ENCODE measurements at regions not wholly inside any gene's neighbourhood (a gene's known extent, or its start where the extent isn't known, plus 50 kb on each side); places are given as distances from the start of the nearest gene placed in this dataset.

- no peak overlapping the region for H3K27ac ChIP-seq
- TF ChIP-seq, protein P1, sequence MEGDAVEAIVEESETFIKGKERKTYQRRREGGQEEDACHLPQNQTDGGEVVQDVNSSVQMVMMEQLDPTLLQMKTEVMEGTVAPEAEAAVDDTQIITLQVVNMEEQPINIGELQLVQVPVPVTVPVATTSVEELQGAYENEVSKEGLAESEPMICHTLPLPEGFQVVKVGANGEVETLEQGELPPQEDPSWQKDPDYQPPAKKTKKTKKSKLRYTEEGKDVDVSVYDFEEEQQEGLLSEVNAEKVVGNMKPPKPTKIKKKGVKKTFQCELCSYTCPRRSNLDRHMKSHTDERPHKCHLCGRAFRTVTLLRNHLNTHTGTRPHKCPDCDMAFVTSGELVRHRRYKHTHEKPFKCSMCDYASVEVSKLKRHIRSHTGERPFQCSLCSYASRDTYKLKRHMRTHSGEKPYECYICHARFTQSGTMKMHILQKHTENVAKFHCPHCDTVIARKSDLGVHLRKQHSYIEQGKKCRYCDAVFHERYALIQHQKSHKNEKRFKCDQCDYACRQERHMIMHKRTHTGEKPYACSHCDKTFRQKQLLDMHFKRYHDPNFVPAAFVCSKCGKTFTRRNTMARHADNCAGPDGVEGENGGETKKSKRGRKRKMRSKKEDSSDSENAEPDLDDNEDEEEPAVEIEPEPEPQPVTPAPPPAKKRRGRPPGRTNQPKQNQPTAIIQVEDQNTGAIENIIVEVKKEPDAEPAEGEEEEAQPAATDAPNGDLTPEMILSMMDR (conservative IDR thresholded peaks at IDR 0.05; ENCODE audit: low read depth), result no peak
- CTCF ChIA-PET, result interaction anchor here (0.7 to 2.1 kb wide), 2 partner anchors 48 to 198 kb away, joined by 3 to 5 read pairs; no protein-coding TSS in a partner anchor
- no peak for DNase-seq (ENCODE audit: low spot score)
- POLR2A ChIA-PET (ENCODE audit: low non-redundant PET), result no interaction called here
Observed at GRCh38 chr10:131825150-131825848, 75.5 kb upstream of the PPP2R2D start.

DNA sequence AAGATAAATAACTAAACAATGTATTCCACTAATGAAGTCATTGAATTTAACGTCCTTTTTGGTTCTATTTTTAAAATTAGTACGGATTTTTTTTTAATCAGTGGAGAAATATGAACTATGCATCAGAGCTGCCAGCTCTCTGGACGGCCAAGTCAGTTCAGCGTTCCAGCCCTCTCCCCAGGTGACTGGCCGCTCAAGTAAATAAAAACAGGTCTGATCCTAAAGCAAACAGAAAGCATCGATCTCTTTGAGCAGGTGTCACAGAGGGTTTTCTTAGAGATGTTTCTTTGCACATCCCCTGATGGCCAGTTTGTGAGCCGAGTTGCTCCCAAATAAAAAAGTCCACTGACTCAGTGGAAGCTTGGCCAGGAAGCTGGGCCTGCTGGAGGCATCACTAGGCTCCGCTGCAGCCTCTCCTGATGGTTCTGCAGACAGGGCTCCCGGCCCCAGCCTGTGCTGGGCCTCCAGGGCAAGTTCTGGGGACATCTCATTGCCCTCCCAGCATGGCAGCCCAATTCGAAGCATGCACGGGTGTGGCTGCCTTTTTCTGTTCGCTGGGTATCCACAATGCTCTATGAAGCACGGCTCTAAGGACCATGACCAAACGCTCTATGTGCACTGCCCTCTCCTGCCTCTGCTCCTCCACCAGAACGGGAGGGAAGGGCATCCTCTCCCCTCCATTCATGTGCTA lies 74.7 kb upstream of the PPP2R2D start:
- TF ChIP-seq, protein P1 (conservative IDR thresholded peaks at IDR 0.05; ENCODE audit: low read depth), result no peak
- ChIA-PET POLR2A (ENCODE audit: low non-redundant PET) (no interaction called here), CTCF (interaction anchor here (2.1 kb wide), 1 partner anchor 197 kb away, joined by 5 read pairs; no protein-coding TSS in a partner anchor)
- H3K27ac ChIP-seq, result no peak overlapping the region
- DNase-seq (ENCODE audit: low spot score), result no peak

GRCh38 chr10:131829156-131829930 lies 71.5 kb upstream of the PPP2R2D start:
- no peak for DNase-seq (ENCODE audit: low spot score)
- TF ChIP-seq, protein P1 (conservative IDR thresholded peaks at IDR 0.05; ENCODE audit: low read depth), result no peak
- CTCF ChIA-PET, result no interaction called here
- no peak overlapping the region for H3K27ac ChIP-seq
- POLR2A ChIA-PET (ENCODE audit: low non-redundant PET), result no interaction called here

- H3K27ac ChIP-seq, result no peak overlapping the region
- no peak for DNase-seq (ENCODE audit: low spot score)
- TF ChIP-seq, protein P1 (conservative IDR thresholded peaks at IDR 0.05; ENCODE audit: low read depth), result no peak
- ChIA-PET CTCF (no interaction called here), POLR2A (ENCODE audit: low non-redundant PET) (no interaction called here)
Observed at GRCh38 chr10:131830446-131831130, 70.2 kb upstream of the PPP2R2D start.

DNA sequence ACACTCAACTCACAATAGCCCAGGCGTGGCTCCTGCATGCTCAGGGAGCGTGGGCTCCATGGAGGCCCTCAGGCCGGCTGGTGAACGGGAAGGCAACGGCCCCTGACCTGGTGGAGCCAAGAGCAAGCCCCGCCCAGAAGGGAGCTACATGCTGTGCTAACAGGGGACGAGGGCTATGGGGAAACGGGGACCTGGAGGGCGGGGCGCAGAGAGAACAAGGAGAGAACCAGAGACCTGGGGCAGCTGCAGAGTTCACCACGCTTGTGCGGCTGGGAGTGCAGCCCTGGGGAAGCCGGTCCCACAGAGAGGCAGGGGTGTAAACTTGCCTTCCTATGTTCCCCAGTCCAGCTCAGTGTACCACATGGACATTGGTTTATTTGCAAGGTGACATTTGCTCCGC lies 69.2 kb upstream of the PPP2R2D start:
- ChIA-PET CTCF (no interaction called here), POLR2A (ENCODE audit: low non-redundant PET) (no interaction called here)
- TF ChIP-seq, protein P1 (conservative IDR thresholded peaks at IDR 0.05; ENCODE audit: low read depth), result no peak
- no peak for DNase-seq (ENCODE audit: low spot score)
- H3K27ac ChIP-seq, result no peak overlapping the region
